ENCODE measurements at regions not wholly inside any gene's neighbourhood (a gene's known extent, or its start where the extent isn't known, plus 50 kb on each side); places are given as distances from the start of the nearest gene placed in this dataset.

GRCh38 chrX:144040793-144041192 lies 156.9 kb downstream of the UBE2NL start:
- TF ChIP-seq CTCF (optimal IDR thresholded peaks at IDR 0.05 in 1 of 3, IDR thresholded peaks at IDR 0.05 in 1 of 3, conservative IDR thresholded peaks at IDR 0.05 in 1 of 3; ENCODE audit: extremely low read depth in 1 of 3, insufficient read depth in 2 of 3, low read length in 3 of 3) (no peak), EZH2 (IDR thresholded peaks at IDR 0.05; ENCODE audit: low read length) (no peak)
- Histone ChIP-seq H3K79me2 (ENCODE audit: control insufficient read depth, insufficient read depth, low read length) (no peaks in the 10 kb centered on the region), H3K4me3 (ENCODE audit: control insufficient read depth in 2 of 3, extremely low read depth in 1 of 3, insufficient read depth in 2 of 3, low read depth in 1 of 3, low read length in 3 of 3) (no peak overlapping the region), H3K9me1 (ENCODE audit: control insufficient read depth, extremely low read depth, insufficient read depth, low read length) (no peaks in the 10 kb centered on the region), H3K27ac (ENCODE audit: control insufficient read depth, insufficient read depth, low read length) (no peak overlapping the region), H3K9ac (ENCODE audit: control insufficient read depth, extremely low read depth, insufficient read depth, low read length) (no peak overlapping the region), H3K36me3 (ENCODE audit: control insufficient read depth in 2 of 2, extremely low read depth in 1 of 2, insufficient read depth in 2 of 2, low read length in 2 of 2) (no peaks in the 10 kb centered on the region), H4K20me1 (ENCODE audit: control insufficient read depth, extremely low read depth, insufficient read depth, low read length) (no peaks in the 10 kb centered on the region), H3K4me1 (ENCODE audit: control insufficient read depth, extremely low read depth, insufficient read depth, low read length) (no peaks in the 10 kb centered on the region), H3K9me3 (ENCODE audit: control insufficient read depth, low read depth, low read length) (no peaks in the 10 kb centered on the region), H2AFZ (ENCODE audit: control insufficient read depth, low read length) (no peak overlapping the region), H3K4me2 (ENCODE audit: control insufficient read depth, extremely low read depth, insufficient read depth, low read depth, low read length) (no peak overlapping the region), H3K27me3 (ENCODE audit: control insufficient read depth, extremely low read depth, insufficient read depth, low read length) (no peaks in the 10 kb centered on the region)
- no peak for FAIRE-seq
- DNase-seq (ENCODE audit: low read depth, low spot score): no peak
- dilution Hi-C loops (cut with MboI; ENCODE audit: extremely low pct_ligation_motif_present, low sequenced_read_pairs): no loop called here

GRCh38 chrX:144042271-144042670 lies 158.4 kb downstream of the UBE2NL start:
- no peak overlapping the region for H3K4me2 ChIP-seq (ENCODE audit: control insufficient read depth, extremely low read depth, insufficient read depth, low read depth, low read length)
- H3K9me1 ChIP-seq (ENCODE audit: control insufficient read depth, extremely low read depth, insufficient read depth, low read length): no peaks in the 10 kb centered on the region
- H3K9ac ChIP-seq (ENCODE audit: control insufficient read depth, extremely low read depth, insufficient read depth, low read length): no peak overlapping the region
- no peaks in the 10 kb centered on the region for H3K36me3 ChIP-seq (ENCODE audit: control insufficient read depth in 2 of 2, extremely low read depth in 1 of 2, insufficient read depth in 2 of 2, low read length in 2 of 2)
- FAIRE-seq (no peak), DNase-seq (ENCODE audit: low read depth, low spot score) (no peak)
- no peaks in the 10 kb centered on the region for H3K79me2 ChIP-seq (ENCODE audit: control insufficient read depth, insufficient read depth, low read length)
- no peaks in the 10 kb centered on the region for H3K4me1 ChIP-seq (ENCODE audit: control insufficient read depth, extremely low read depth, insufficient read depth, low read length)
- no peak for TF ChIP-seq EZH2 (IDR thresholded peaks at IDR 0.05; ENCODE audit: low read length)
- TF ChIP-seq CTCF (optimal IDR thresholded peaks at IDR 0.05 in 1 of 3, IDR thresholded peaks at IDR 0.05 in 1 of 3, conservative IDR thresholded peaks at IDR 0.05 in 1 of 3; ENCODE audit: extremely low read depth in 1 of 3, insufficient read depth in 2 of 3, low read length in 3 of 3): no peak
- dilution Hi-C loops (cut with MboI; ENCODE audit: extremely low pct_ligation_motif_present, low sequenced_read_pairs): no loop called here
- no peak overlapping the region for H3K27ac ChIP-seq (ENCODE audit: control insufficient read depth, insufficient read depth, low read length)
- H2AFZ ChIP-seq (ENCODE audit: control insufficient read depth, low read length): no peak overlapping the region
- H4K20me1 ChIP-seq (ENCODE audit: control insufficient read depth, extremely low read depth, insufficient read depth, low read length): no peaks in the 10 kb centered on the region
- no peaks in the 10 kb centered on the region for H3K9me3 ChIP-seq (ENCODE audit: control insufficient read depth, low read depth, low read length)
- H3K4me3 ChIP-seq (ENCODE audit: control insufficient read depth in 2 of 3, extremely low read depth in 1 of 3, insufficient read depth in 2 of 3, low read depth in 1 of 3, low read length in 3 of 3): no peak overlapping the region
- H3K27me3 ChIP-seq (ENCODE audit: control insufficient read depth, extremely low read depth, insufficient read depth, low read length): no peaks in the 10 kb centered on the region
